GM23338 (cell line): ENCODE measurements at regions not wholly inside any gene's neighbourhood (a gene's known extent, or its start where the extent isn't known, plus 50 kb on each side); places are given as distances from the start of the nearest gene placed in this dataset.

Experiments used
- ATAC-seq: fragments of 200-7000 bp; cut with Tn5 transposase; 3 replicates; pipeline ENCODE4 v1.9.1; 2020
- DNase-seq: peaks from one replicate; pipeline ENCODE4 v3.0.0-alpha.2; 2015; ENCODE audit warnings: low spot score
- H2AFZ ChIP-seq: fragments of 200-600 bp; sonication (generic); 2 replicates; pipeline ENCODE4 v1.8.0; 2016; ENCODE audit warnings: antibody characterized with exemption, mild to moderate bottlenecking, moderate library complexity
- H3F3A ChIP-seq: fragments of 200-600 bp; sonication (generic); replicated peaks from 2 replicates; pipeline ENCODE4 v1.8.0; 2017; ENCODE audit warnings: antibody characterized with exemption, mixed run types, low read depth
- H3K27ac ChIP-seq: fragments of 200-600 bp; sonication (generic); 2 replicates; pipeline ENCODE4 v1.6.1; 2016; ENCODE audit warnings: low read depth
- H3K27me3 ChIP-seq: fragments of 200-600 bp; sonication (generic); 2 replicates; pipeline ENCODE4 v1.8.0; 2016; ENCODE audit warnings: mild to moderate bottlenecking, mixed run types, moderate library complexity; ENCODE audit not compliant: insufficient read depth
- H3K36me3 ChIP-seq: fragments of 200-600 bp; sonication (generic); 2 replicates; pipeline ENCODE4 v1.8.0; 2016; ENCODE audit warnings: mild to moderate bottlenecking; ENCODE audit not compliant: insufficient read depth
- H3K4me1 ChIP-seq: fragments of 200-600 bp; sonication (generic); 2 replicates; pipeline ENCODE4 v1.8.0; 2016; ENCODE audit warnings: mild to moderate bottlenecking, moderate library complexity; ENCODE audit not compliant: insufficient read depth
- H3K4me2 ChIP-seq: fragments of 200-600 bp; sonication (generic); 2 replicates; pipeline ENCODE4 v1.7.1; 2017; ENCODE audit warnings: mixed run types
- H3K4me3 ChIP-seq: fragments of 200-600 bp; sonication (generic); 2 replicates; pipeline ENCODE4 v1.6.1; 2016; ENCODE audit warnings: mixed run types
- H3K79me2 ChIP-seq: fragments of 200-600 bp; sonication (generic); replicated peaks from 2 replicates; pipeline ENCODE4 v1.8.0; 2017; ENCODE audit warnings: mild to moderate bottlenecking; ENCODE audit not compliant: insufficient read depth
- H3K9me2 ChIP-seq: fragments of 200-600 bp; sonication (generic); 2 replicates; pipeline ENCODE4 v1.8.0; 2017; ENCODE audit not compliant: insufficient read depth
- H4K20me1 ChIP-seq: fragments of 200-600 bp; sonication (generic); replicated peaks from 2 replicates; pipeline ENCODE4 v1.8.0; 2017; ENCODE audit warnings: mild to moderate bottlenecking; ENCODE audit not compliant: insufficient read depth
- H3K27ac Mint-ChIP-seq: 2 replicates; pipeline ENCODE4 v1.8.0; 2020; ENCODE audit warnings: inconsistent platforms, mild to moderate bottlenecking, moderate library complexity, mixed read lengths
- H3K27me3 Mint-ChIP-seq: 3 replicates; pipeline ENCODE4 v1.8.0; 2022; ENCODE audit warnings: low read depth, mild to moderate bottlenecking, moderate library complexity, mixed read lengths, inconsistent platforms; ENCODE audit not compliant: insufficient read depth, poor library complexity
- H3K36me3 Mint-ChIP-seq: 3 replicates; pipeline ENCODE4 v1.8.0; 2021; ENCODE audit warnings: low read depth, mild to moderate bottlenecking, inconsistent platforms, moderate library complexity, mixed read lengths
- H3K4me1 Mint-ChIP-seq: 3 replicates; pipeline ENCODE4 v1.8.0; 2020; ENCODE audit warnings: mild to moderate bottlenecking, inconsistent platforms, mixed read lengths
- H3K4me3 Mint-ChIP-seq: 3 replicates; pipeline ENCODE4 v1.8.0; 2021; ENCODE audit warnings: moderate library complexity, mild to moderate bottlenecking, inconsistent platforms, mixed read lengths
- H3K9me3 Mint-ChIP-seq: 3 replicates; pipeline ENCODE4 v1.8.0; 2020; ENCODE audit warnings: moderate library complexity, mild to moderate bottlenecking, inconsistent platforms, mixed read lengths
- CREB1 ChIP-seq: fragments of 250-450 bp; sonication (Bioruptor Pico); IDR thresholded peaks from 2 replicates; pipeline ENCODE4 v1.5.0; 2020; ENCODE audit warnings: low read depth, mild to moderate bottlenecking, moderate library complexity
- CTCF ChIP-seq, 2 experiments: fragments of 200-600 bp in 1 of 2; sonication (generic) in 1 of 2; conservative IDR thresholded peaks; 2 replicates each; pipeline versions ENCODE4 v1.5.1 to v1.6.1; 2016 to 2017; ENCODE audit warnings: antibody characterized with exemption in 2 of 2, low read depth in 2 of 2, mild to moderate bottlenecking in 2 of 2, moderate library complexity in 1 of 2
- ETS1 ChIP-seq: IDR thresholded peaks from 2 replicates; pipeline ENCODE4 v1.6.1; 2016; ENCODE audit warnings: antibody characterized with exemption
- JUNB ChIP-seq: IDR thresholded peaks from one replicate; pipeline ENCODE4 v1.6.1; 2016; ENCODE audit warnings: antibody characterized with exemption; ENCODE audit not compliant: unreplicated experiment
- NANOG ChIP-seq: IDR thresholded peaks from 2 replicates; pipeline ENCODE4 v1.6.1; 2016; ENCODE audit warnings: antibody characterized with exemption, borderline replicate concordance
- POLR2AphosphoS5 ChIP-seq: IDR thresholded peaks from 2 replicates; pipeline ENCODE4 v1.6.1; 2016; ENCODE audit warnings: antibody characterized with exemption, low read depth
- REST ChIP-seq: IDR thresholded peaks from one replicate; pipeline ENCODE4 v1.6.1; 2018; ENCODE audit warnings: antibody characterized with exemption; ENCODE audit not compliant: unreplicated experiment
- STAT1 ChIP-seq: IDR thresholded peaks from one replicate; pipeline ENCODE4 v1.6.1; 2016; ENCODE audit warnings: antibody characterized with exemption; ENCODE audit not compliant: unreplicated experiment
- ZNF114 ChIP-seq: fragments of 250-450 bp; sonication (Bioruptor Pico); IDR thresholded peaks from 2 replicates; pipeline ENCODE4 v1.5.0; 2020; ENCODE audit warnings: mild to moderate bottlenecking, moderate library complexity

GRCh38 chr1:172726740-172727139 is 67.8 kb downstream of the FASLG start:
- Histone ChIP-seq H3K27ac (no peak overlapping the region), H3K79me2 (no peaks in the 10 kb centered on the region), H3K4me3 (no peak overlapping the region), H3K36me3 (no peaks in the 10 kb centered on the region), H3K4me1 (no peaks in the 10 kb centered on the region), H3K4me2 (no peak overlapping the region), H3K9me2 (peaks cover 7% of the 10 kb centered on the region; the same call in 1 of the 2 replicates), H2AFZ (no peak overlapping the region), H4K20me1 (no peaks in the 10 kb centered on the region), H3F3A (no peaks in the 10 kb centered on the region), H3K27me3 (no peaks in the 10 kb centered on the region)
- Mint-ChIP-seq H3K4me1 (no peaks in the 10 kb centered on the region), H3K36me3 (peaks cover 13% of the 10 kb centered on the region; the same call in 2 of the 3 replicates), H3K27me3 (peaks cover 10% of the 10 kb centered on the region), H3K4me3 (no peak overlapping the region), H3K27ac (no peak overlapping the region), H3K9me3 (peaks cover 14% of the 10 kb centered on the region)
- DNase-seq (no peak), ATAC-seq (no peak)
- no peak for TF ChIP-seq ZNF114 (CRISPR knock-in tag)
- TF ChIP-seq CTCF (conservative IDR thresholded peaks at IDR 0.05; ENCODE audit: low read depth in 2 of 2) = no peak
- no peak for TF ChIP-seq JUNB

GRCh38 chr1:172727275-172727857 is 68.5 kb downstream of the FASLG start:
- Mint-ChIP-seq H3K27me3 (peaks cover 11% of the 10 kb centered on the region), H3K9me3 (peaks cover 14% of the 10 kb centered on the region), H3K36me3 (peaks cover 13% of the 10 kb centered on the region; the same call in 2 of the 3 replicates), H3K4me1 (no peaks in the 10 kb centered on the region), H3K27ac (no peak overlapping the region), H3K4me3 (no peak overlapping the region)
- Histone ChIP-seq H3F3A (no peaks in the 10 kb centered on the region), H3K4me3 (no peak overlapping the region), H3K9me2 (peaks cover 7% of the 10 kb centered on the region; the same call in 1 of the 2 replicates), H3K36me3 (no peaks in the 10 kb centered on the region), H4K20me1 (no peaks in the 10 kb centered on the region), H3K4me2 (no peak overlapping the region), H2AFZ (no peak overlapping the region), H3K27ac (no peak overlapping the region), H3K79me2 (no peaks in the 10 kb centered on the region), H3K27me3 (no peaks in the 10 kb centered on the region), H3K4me1 (no peaks in the 10 kb centered on the region)
- DNase-seq (no peak), ATAC-seq (no peak)
- TF ChIP-seq ZNF114 (CRISPR knock-in tag) = no peak
- TF ChIP-seq NANOG = no peak
- no peak for TF ChIP-seq CREB1 (CRISPR knock-in tag)
- no peak for TF ChIP-seq POLR2AphosphoS5
- TF ChIP-seq ETS1 = no peak
- TF ChIP-seq STAT1 = no peak
- TF ChIP-seq REST = no peak
- no peak for TF ChIP-seq JUNB
